ENCODE measurements at regions not wholly inside any gene's neighbourhood (a gene's known extent, or its start where the extent isn't known, plus 50 kb on each side); places are given as distances from the start of the nearest gene placed in this dataset.

DNA sequence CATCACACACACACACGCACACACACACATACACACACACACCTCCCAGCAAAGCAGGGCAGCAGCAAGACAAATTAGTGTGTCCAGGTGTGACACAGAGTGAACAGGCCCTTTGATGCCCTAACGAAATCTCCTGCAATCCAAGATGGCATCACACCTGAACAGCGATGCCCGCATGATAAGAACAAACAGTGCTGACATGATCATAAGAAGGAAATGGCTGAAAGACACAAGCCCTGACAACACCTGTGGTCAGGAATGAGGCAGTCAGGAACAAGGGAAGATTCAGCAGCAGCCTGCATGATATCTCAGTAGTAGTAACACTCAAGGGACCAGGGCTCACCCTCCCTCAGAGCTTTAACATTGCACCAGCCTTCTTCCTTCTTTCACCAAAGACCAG is 156.9 kb downstream of the FAXC start:
- no peak for TF ChIP-seq CTCF (CRISPR knock-in tag; IDR thresholded peaks at IDR 0.05)
- TF ChIP-seq RBM22 (optimal IDR thresholded peaks at IDR 0.05; ENCODE audit: low read length) = no peak
- TF ChIP-seq, protein P1, sequence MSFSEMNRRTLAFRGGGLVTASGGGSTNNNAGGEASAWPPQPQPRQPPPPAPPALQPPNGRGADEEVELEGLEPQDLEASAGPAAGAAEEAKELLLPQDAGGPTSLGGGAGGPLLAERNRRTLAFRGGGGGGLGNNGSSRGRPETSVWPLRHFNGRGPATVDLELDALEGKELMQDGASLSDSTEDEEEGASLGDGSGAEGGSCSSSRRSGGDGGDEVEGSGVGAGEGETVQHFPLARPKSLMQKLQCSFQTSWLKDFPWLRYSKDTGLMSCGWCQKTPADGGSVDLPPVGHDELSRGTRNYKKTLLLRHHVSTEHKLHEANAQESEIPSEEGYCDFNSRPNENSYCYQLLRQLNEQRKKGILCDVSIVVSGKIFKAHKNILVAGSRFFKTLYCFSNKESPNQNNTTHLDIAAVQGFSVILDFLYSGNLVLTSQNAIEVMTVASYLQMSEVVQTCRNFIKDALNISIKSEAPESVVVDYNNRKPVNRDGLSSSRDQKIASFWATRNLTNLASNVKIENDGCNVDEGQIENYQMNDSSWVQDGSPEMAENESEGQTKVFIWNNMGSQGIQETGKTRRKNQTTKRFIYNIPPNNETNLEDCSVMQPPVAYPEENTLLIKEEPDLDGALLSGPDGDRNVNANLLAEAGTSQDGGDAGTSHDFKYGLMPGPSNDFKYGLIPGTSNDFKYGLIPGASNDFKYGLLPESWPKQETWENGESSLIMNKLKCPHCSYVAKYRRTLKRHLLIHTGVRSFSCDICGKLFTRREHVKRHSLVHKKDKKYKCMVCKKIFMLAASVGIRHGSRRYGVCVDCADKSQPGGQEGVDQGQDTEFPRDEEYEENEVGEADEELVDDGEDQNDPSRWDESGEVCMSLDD (CRISPR knock-in tag; IDR thresholded peaks at IDR 0.05; ENCODE audit: borderline replicate concordance) = no peak
- no peak for TF ChIP-seq BRCA1 (CRISPR knock-in tag; IDR thresholded peaks at IDR 0.05)
- no peak for TF ChIP-seq ZSCAN30 (CRISPR knock-in tag; IDR thresholded peaks at IDR 0.05)
- TF ChIP-seq ZNF205 (CRISPR knock-in tag; IDR thresholded peaks at IDR 0.05) = no peak
- no peak for TF ChIP-seq YY1 (IDR thresholded peaks at IDR 0.05; ENCODE audit: insufficient read depth, insufficient replicate concordance, low read depth, low read length)
- TF ChIP-seq ATF3 (CRISPR knock-in tag; IDR thresholded peaks at IDR 0.05) = no peak
- TF ChIP-seq RELA (CRISPR knock-in tag; IDR thresholded peaks at IDR 0.05) = no peak
- TF ChIP-seq FOSL2 (CRISPR knock-in tag; IDR thresholded peaks at IDR 0.05) = no peak
- TF ChIP-seq ZNF558 (CRISPR knock-in tag; IDR thresholded peaks at IDR 0.05; ENCODE audit: borderline replicate concordance) = no peak
